K562 (cell line): ENCODE measurements at regions not wholly inside any gene's neighbourhood (a gene's known extent, or its start where the extent isn't known, plus 50 kb on each side); places are given as distances from the start of the nearest gene placed in this dataset.

Experiments
- L3MBTL2 ChIP-seq: fragments of 450-650 bp; IDR thresholded peaks from 2 replicates; pipeline ENCODE4 v1.6.1; 2016; ENCODE audit warnings: mild to moderate bottlenecking, moderate library complexity
- ZBTB26 ChIP-seq: fragments of 450-650 bp; formaldehyde crosslinking; IDR thresholded peaks from 2 replicates; pipeline ENCODE4 v1.4.0; 2022; ENCODE audit warnings: missing genetic modification characterization
- ZNF407 ChIP-seq: fragments of 450-650 bp; IDR thresholded peaks from 2 replicates; pipeline ENCODE4 v1.6.1; 2016; ENCODE audit warnings: low read depth

- TF ChIP-seq ZBTB26 (no peak), ZNF407 (no peak), L3MBTL2 (no peak)
These were observed 108.6 kb upstream of the EYA4 start (continued) for GRCh38 chr6:133132466-133132971.
